ENCODE measurements at regions not wholly inside any gene's neighbourhood (a gene's known extent, or its start where the extent isn't known, plus 50 kb on each side); places are given as distances from the start of the nearest gene placed in this dataset.

DNA sequence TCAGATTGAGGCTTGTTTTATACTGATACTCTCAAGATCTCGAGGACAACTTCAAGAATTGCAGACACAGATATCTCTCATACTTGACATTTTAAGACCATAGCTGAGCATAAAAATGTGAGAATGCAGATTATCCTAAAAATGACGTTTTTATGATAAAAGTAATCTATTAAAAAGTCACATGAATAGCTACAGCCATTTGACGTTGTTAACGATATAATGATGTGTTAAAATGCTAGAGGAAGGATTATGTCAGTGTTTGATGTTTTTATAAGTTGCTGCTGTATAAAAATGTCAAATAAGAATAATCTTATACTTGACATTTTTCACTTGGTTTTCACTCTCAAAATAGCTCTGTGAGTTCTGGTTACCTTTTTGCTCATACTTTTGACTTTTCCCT lies 67.1 kb upstream of the NPVF start:
- intact Hi-C loops (cut with DNase I): no loop called here
- Histone ChIP-seq H3K4me3 (no peak overlapping the region), H3K36me3 (replicated peaks in 1 of 2) (no peaks in the 10 kb centered on the region), H3K4me1 (replicated peaks in 1 of 2) (no peaks in the 10 kb centered on the region), H3K27me3 (no peaks in the 10 kb centered on the region), H3K27ac (no peak overlapping the region), H3K9me3 (replicated peaks in 1 of 3) (no peaks in the 10 kb centered on the region)
- WGBS, 4 donors: 58 to 72% (median 65%) methylated on average over 4 of the region's 4 CpGs
- TF ChIP-seq POLR2A (IDR thresholded peaks at IDR 0.05): no peak
- TF ChIP-seq CTCF (IDR thresholded peaks at IDR 0.05): no peak
- DNase-seq: no peak

- 94 to 100% (median 99%) methylated on average over 3 of the region's 3 CpGs for WGBS, 4 donors
- no peaks in the 10 kb centered on the region for H3K4me1 ChIP-seq (replicated peaks in 1 of 2)
- no peaks in the 10 kb centered on the region for H3K27me3 ChIP-seq
These were observed 67.8 kb upstream of the NPVF start for GRCh38 chr7:25296086-25296485.

GRCh38 chr7:25297278-25297677 lies 69.0 kb upstream of the NPVF start:
- Histone ChIP-seq H3K36me3 (replicated peaks in 1 of 2) (no peaks in the 10 kb centered on the region), H3K27me3 (no peaks in the 10 kb centered on the region), H3K4me3 (no peak overlapping the region), H3K27ac (no peak overlapping the region), H3K9me3 (replicated peaks in 1 of 3) (no peaks in the 10 kb centered on the region), H3K4me1 (replicated peaks in 1 of 2) (no peaks in the 10 kb centered on the region)
- no peak for TF ChIP-seq POLR2A (IDR thresholded peaks at IDR 0.05)
- 47 to 62% (median 57%) methylated on average over 1 of the region's 1 CpG for WGBS, 4 donors
- DNase-seq: no peak
- intact Hi-C loops (cut with DNase I): no loop called here

More at GRCh38 chr7:25296086-25296485, 67.8 kb upstream of the NPVF start:
- intact Hi-C loops (cut with DNase I): no loop called here
- no peak for DNase-seq
- Histone ChIP-seq H3K36me3 (replicated peaks in 1 of 2) (no peaks in the 10 kb centered on the region), H3K27ac (no peak overlapping the region), H3K9me3 (replicated peaks in 1 of 3) (no peaks in the 10 kb centered on the region), H3K4me3 (no peak overlapping the region)
- TF ChIP-seq POLR2A (IDR thresholded peaks at IDR 0.05) (no peak), CTCF (IDR thresholded peaks at IDR 0.05) (no peak)

- Histone ChIP-seq H3K27ac (no peak overlapping the region), H3K9me3 (replicated peaks in 1 of 3) (no peaks in the 10 kb centered on the region), H3K27me3 (no peaks in the 10 kb centered on the region), H3K4me3 (no peak overlapping the region), H3K4me1 (replicated peaks in 1 of 2) (no peaks in the 10 kb centered on the region), H3K36me3 (replicated peaks in 1 of 2) (no peaks in the 10 kb centered on the region)
- 72 to 78% (median 75%) methylated on average over 3 of the region's 3 CpGs for WGBS, 4 donors
- intact Hi-C loops (cut with DNase I): no loop called here
- no peak for DNase-seq
- TF ChIP-seq POLR2A (IDR thresholded peaks at IDR 0.05) (no peak), CTCF (IDR thresholded peaks at IDR 0.05) (no peak)
These were observed 75.2 kb upstream of the NPVF start for GRCh38 chr7:25303281-25304181.

DNA sequence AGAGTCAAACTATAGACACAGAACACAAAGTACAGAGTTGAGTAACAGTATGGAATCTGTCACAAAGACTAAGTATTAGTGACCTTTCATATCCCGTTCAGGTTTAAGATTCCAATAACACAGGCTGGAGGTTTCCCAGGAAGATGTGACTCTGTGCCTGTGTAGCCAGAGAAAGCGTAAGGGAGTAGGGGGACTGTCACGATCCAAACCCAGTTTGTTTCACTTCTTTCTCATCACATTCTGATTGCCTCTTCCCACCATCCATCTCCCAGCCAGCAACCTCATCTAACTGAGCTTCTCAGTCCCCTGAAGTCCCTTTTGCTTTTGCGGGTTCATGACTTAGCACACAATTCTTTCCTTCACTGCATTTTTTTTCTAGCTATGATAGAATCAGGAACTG lies 76.4 kb upstream of the NPVF start:
- Histone ChIP-seq H3K4me3 (no peak overlapping the region), H3K36me3 (replicated peaks in 1 of 2) (no peaks in the 10 kb centered on the region), H3K4me1 (replicated peaks in 1 of 2) (no peaks in the 10 kb centered on the region), H3K27ac (no peak overlapping the region), H3K9me3 (replicated peaks in 1 of 3) (no peaks in the 10 kb centered on the region), H3K27me3 (no peaks in the 10 kb centered on the region)
- WGBS, 4 donors: 76 to 86% (median 81%) methylated on average over 4 of the region's 4 CpGs
- TF ChIP-seq CTCF (IDR thresholded peaks at IDR 0.05) (no peak), POLR2A (IDR thresholded peaks at IDR 0.05) (no peak)
- intact Hi-C loops (cut with DNase I): no loop called here
- DNase-seq: no peak

Measured in adrenal gland (tissue), 9 donors.